Body of pancreas (tissue), 4 donors: ENCODE measurements at regions not wholly inside any gene's neighbourhood (a gene's known extent, or its start where the extent isn't known, plus 50 kb on each side); places are given as distances from the start of the nearest gene placed in this dataset.

Source experiments
- ATAC-seq: fragments of 150-250 bp; one replicate; pipeline ENCODE4 v1.9.1; 2016
- DNase-seq, 4 donors: peaks; one replicate each; pipeline ENCODE4 v3.0.0-alpha.2; 2019
- H3K27ac ChIP-seq, 4 donors: fragments of 200-600 bp; sonication (generic); 1 replicate in 3 of 4; 2 replicates in 1 of 4; pipeline versions ENCODE4 v1.5.1 to v1.6.1; 2016 to 2019; ENCODE audit warnings: mild to moderate bottlenecking in 1 of 4, mixed read lengths in 1 of 4, moderate library complexity in 1 of 4
- H3K27me3 ChIP-seq, 2 donors: fragments of 200-600 bp; sonication (generic); one replicate each; pipeline ENCODE4 v1.6.0; 2016; ENCODE audit warnings: mild to moderate bottlenecking in 1 of 2
- H3K36me3 ChIP-seq, 2 donors: fragments of 200-600 bp; sonication (generic); replicated peaks in 1 of 2; 2 replicates each; pipeline ENCODE4 v1.5.1; 2016; ENCODE audit warnings: low read depth in 2 of 2; ENCODE audit not compliant: insufficient read depth in 1 of 2
- H3K4me1 ChIP-seq: fragments of 200-600 bp; sonication (generic); one replicate; pipeline ENCODE4 v1.6.0; 2016
- H3K4me3 ChIP-seq, 2 donors: fragments of 200-600 bp; sonication (generic); 1 replicate in 1 of 2; 2 replicates in 1 of 2; pipeline ENCODE4 v1.5.1; 2016 to 2019
- H3K9me3 ChIP-seq, 3 donors: fragments of 200-600 bp; sonication (generic); 1 replicate in 2 of 3; 2 replicates in 1 of 3; pipeline ENCODE4 v1.5.1; 2016
- POLR2A ChIP-seq, 3 donors: fragments of 450-650 bp; IDR thresholded peaks; one replicate each; pipeline ENCODE4 v1.6.1; 2016; ENCODE audit warnings: antibody characterized with exemption in 3 of 3, mild to moderate bottlenecking in 2 of 3
- WGBS, 2 donors: methylation state at CpG; one replicate each; pipeline ENCODE4 v1.1.5; 2017; 5-methylcytosine and 5-hydroxymethylcytosine counted together
- intact Hi-C: fragments of 100-400 bp; cut with DNase I; formaldehyde crosslinking; loops from one replicate; pipeline ENCODE4 v1.15.1; 2023
- TF ChIP-seq, protein P1 (sequence below), 7 experiments: fragments of 450-650 bp in 4 of 7; fragments of 200-600 bp in 3 of 7; sonication (generic) in 3 of 7; IDR thresholded peaks; one replicate each; pipeline ENCODE4 v1.5.1; 2016 to 2019; ENCODE audit warnings: antibody characterized with exemption in 7 of 7

DNA sequence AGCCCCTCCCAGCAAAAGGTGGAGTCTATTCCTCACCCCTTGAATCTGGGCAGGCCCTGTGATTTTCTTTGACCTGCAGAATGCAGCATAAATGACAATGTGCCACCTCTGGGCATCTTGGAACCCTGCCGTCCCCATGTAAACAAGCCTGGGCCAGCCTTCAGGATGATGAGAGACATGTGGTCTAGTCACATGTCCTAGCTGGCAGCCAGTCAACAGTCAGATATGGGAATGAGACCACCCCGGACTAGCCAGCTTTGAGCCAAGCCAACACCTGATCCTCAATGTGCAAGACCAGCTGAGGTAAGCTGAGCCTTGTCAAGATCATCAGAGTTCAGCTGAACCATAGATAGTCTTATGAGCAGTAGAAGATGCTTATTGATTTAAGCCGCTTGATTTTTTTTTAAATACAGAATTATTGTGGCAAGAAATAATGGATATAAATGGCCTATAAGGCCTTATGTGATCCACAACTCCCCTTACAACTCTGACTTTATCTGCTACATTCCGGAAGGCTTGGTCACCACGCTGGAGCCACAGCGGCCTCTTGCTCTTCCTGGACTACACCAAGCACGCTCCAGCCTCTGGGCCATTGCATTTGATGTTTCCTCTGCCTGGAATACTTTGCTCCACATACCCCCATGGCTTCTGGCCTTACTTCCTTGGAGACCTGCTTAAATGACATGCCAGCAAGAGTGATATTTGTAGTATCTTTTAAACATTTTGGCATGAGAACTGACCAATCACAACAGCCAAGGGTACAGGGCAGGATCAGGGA is 225.9 kb upstream of the SESN3 start:
- TF ChIP-seq, protein P1, sequence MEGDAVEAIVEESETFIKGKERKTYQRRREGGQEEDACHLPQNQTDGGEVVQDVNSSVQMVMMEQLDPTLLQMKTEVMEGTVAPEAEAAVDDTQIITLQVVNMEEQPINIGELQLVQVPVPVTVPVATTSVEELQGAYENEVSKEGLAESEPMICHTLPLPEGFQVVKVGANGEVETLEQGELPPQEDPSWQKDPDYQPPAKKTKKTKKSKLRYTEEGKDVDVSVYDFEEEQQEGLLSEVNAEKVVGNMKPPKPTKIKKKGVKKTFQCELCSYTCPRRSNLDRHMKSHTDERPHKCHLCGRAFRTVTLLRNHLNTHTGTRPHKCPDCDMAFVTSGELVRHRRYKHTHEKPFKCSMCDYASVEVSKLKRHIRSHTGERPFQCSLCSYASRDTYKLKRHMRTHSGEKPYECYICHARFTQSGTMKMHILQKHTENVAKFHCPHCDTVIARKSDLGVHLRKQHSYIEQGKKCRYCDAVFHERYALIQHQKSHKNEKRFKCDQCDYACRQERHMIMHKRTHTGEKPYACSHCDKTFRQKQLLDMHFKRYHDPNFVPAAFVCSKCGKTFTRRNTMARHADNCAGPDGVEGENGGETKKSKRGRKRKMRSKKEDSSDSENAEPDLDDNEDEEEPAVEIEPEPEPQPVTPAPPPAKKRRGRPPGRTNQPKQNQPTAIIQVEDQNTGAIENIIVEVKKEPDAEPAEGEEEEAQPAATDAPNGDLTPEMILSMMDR (IDR thresholded peaks at IDR 0.05), result no peak
- TF ChIP-seq POLR2A (IDR thresholded peaks at IDR 0.05), result no peak
- intact Hi-C loops, result no loop called here
- DNase-seq, result no peak
- WGBS, 2 donors, result 81 to 87% methylated on average over 7 of the region's 7 CpGs
- Histone ChIP-seq H3K27me3 (no peaks in the 10 kb centered on the region), H3K9me3 (no peaks in the 10 kb centered on the region), H3K36me3 (no peaks in the 10 kb centered on the region), H3K4me1 (peaks cover 27% of the 10 kb centered on the region), H3K4me3 (no peak overlapping the region), H3K27ac (no peak overlapping the region)
- no peak for ATAC-seq

DNA sequence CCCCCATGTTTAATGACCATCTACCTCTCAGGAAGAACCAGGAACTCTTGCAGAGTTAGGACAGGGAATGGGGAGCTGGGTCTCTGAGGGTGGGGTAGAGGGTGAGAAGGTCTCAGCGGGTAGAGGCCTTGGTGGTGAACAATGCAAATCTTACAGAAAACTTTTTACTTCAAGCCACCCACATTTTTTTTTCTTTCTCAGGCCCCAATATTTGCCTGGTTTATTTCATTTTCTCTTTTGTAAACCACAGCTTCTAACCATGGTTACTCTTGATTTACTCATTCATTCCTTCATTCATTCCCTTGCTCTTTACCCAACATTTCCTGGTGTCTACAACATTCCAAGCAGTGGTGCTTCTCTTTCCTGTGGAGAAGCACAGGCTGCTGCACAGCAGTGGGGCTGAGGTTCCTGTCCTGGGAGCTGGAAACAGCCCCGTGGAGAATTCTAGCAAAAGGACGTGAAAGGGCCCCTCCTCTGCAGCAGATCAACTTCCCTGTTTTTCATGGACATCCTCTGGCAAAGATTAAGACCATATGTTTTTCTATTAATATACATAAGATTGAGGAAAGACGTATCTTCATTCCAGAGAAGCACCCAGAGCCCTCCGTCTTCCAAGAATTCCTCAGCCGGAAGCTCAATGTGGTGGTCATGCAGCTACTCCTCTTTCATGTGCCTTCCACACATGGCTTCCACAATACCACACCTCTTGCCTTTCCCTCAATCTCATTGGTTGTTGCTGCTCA is 224.4 kb upstream of the SESN3 start:
- no peak for ATAC-seq
- Histone ChIP-seq H3K27me3 (no peaks in the 10 kb centered on the region), H3K36me3 (no peaks in the 10 kb centered on the region), H3K27ac (no peak overlapping the region), H3K4me1 (peaks cover 25% of the 10 kb centered on the region), H3K9me3 (no peaks in the 10 kb centered on the region), H3K4me3 (no peak overlapping the region)
- TF ChIP-seq POLR2A (IDR thresholded peaks at IDR 0.05), result no peak
- TF ChIP-seq, protein P1 (IDR thresholded peaks at IDR 0.05), result no peak
- DNase-seq, result no peak
- intact Hi-C loops, result no loop called here
- 80 to 83% methylated on average over 6 of the region's 6 CpGs for WGBS, 2 donors

DNA sequence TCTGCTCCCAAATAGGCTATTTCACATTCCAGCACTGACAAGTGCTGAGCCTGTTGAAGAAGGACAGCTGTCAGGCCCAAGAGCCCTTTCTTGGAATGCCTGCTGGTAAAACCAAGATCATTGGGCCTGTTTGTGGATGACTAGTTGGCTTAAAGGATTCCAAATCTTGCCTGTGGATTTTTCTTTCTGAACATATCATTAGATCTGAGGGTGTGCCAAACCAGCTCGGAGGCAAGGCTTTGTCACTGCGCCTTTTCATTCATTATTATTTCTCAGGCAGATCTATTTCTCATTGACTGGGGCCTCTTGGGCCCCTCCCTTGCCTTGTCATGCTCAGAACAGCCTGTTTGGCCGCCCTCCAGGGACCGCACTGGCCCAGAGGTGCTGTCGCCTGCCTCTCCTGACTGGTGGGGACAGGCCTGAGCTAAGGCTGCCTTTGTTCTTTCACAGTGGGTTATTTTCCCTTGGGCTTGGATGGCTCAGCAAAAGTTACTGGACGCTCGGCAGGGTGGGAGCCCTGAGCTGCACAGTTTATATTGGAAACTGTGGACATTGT is 222.7 kb upstream of the SESN3 start:
- Histone ChIP-seq H3K4me1 (peaks cover 8% of the 10 kb centered on the region), H3K27ac (peak overlapping the region in 2 of 4 donors; percentile 3 to 53), H3K36me3 (no peaks in the 10 kb centered on the region), H3K9me3 (no peaks in the 10 kb centered on the region), H3K4me3 (no peak overlapping the region), H3K27me3 (no peaks in the 10 kb centered on the region)
- TF ChIP-seq, protein P1 (IDR thresholded peaks at IDR 0.05), result no peak
- ATAC-seq (peak; percentile 75), DNase-seq (peak; percentile 33 to 64 (median 60))
- intact Hi-C loops, result no loop called here
- 65 to 66% methylated on average over 7 of the region's 7 CpGs for WGBS, 2 donors

DNA sequence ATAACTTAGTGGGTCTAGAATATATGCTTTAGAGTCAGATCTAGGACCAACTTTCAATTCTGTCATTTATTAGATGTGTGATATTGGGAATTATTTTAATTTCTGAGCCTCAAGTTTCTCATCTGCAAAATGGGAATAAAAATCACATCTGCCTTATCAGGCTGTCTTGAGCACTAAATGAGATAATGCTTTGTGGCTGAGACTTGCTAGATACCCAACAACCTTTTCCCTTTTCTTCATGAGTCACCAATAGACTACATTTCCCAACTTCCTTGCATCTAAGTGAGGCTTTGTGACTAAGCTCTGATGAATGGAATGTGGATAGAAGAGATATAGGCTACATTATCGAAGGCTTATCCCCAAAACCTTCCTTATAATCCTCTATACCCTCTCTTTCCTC is 220.7 kb upstream of the SESN3 start:
- DNase-seq (no peak), ATAC-seq (no peak)
- Histone ChIP-seq H3K27me3 (no peaks in the 10 kb centered on the region), H3K36me3 (no peaks in the 10 kb centered on the region), H3K4me3 (no peak overlapping the region), H3K27ac (no peak overlapping the region), H3K4me1 (peaks cover 6% of the 10 kb centered on the region), H3K9me3 (no peaks in the 10 kb centered on the region)
- 80 to 89% methylated on average over 1 of the region's 1 CpG for WGBS, 2 donors
- intact Hi-C loops, result no loop called here
- no peak for TF ChIP-seq POLR2A (IDR thresholded peaks at IDR 0.05)
- TF ChIP-seq, protein P1 (IDR thresholded peaks at IDR 0.05), result no peak
